Activated CD8-positive, alpha-beta T cell treated with anti-CD3 and anti-CD28 coated beads for 36 hours (primary cell): ENCODE measurements at regions not wholly inside any gene's neighbourhood (a gene's known extent, or its start where the extent isn't known, plus 50 kb on each side); places are given as distances from the start of the nearest gene placed in this dataset.

Source experiments
- ATAC-seq: fragments of 200-7000 bp; cut with Tn5 transposase; one replicate; pipeline ENCODE4 v1.10.0; 2021; ENCODE audit warnings: mild to moderate bottlenecking, moderate library complexity
- CTCF ChIA-PET: fragments of 350-600 bp; sonication (Branson Sonifier 250); formaldehyde crosslinking; loops from one replicate; lab custom pipeline; 2021; ENCODE audit warnings: antibody characterized with exemption; lab: Charles Lee
- POLR2A ChIA-PET: fragments of 350-600 bp; sonication (Branson Sonifier 250); formaldehyde crosslinking; loops from one replicate; lab custom pipeline; 2021; ENCODE audit warnings: antibody characterized with exemption; lab: Charles Lee
- DNase-seq: peaks from one replicate; pipeline ENCODE4 v3.0.0-alpha.2; 2020
- H3K27ac Mint-ChIP-seq: one replicate; pipeline ENCODE4 v1.8.0; 2021; ENCODE audit warnings: mild to moderate bottlenecking, mixed read lengths
- H3K27me3 Mint-ChIP-seq: one replicate; pipeline ENCODE4 v1.8.0; 2021; ENCODE audit warnings: mixed read lengths
- H3K36me3 Mint-ChIP-seq: one replicate; pipeline ENCODE4 v1.8.0; 2021; ENCODE audit warnings: low read depth, mixed read lengths
- H3K4me1 Mint-ChIP-seq: one replicate; pipeline ENCODE4 v1.8.0; 2021; ENCODE audit warnings: low read depth, mixed read lengths
- H3K4me3 Mint-ChIP-seq: one replicate; pipeline ENCODE4 v1.8.0; 2021; ENCODE audit warnings: mild to moderate bottlenecking, moderate library complexity, mixed read lengths
- H3K9me3 Mint-ChIP-seq: one replicate; pipeline ENCODE4 v1.8.0; 2021; ENCODE audit warnings: mixed read lengths
- intact Hi-C: fragments of 100-400 bp; cut with micrococcal nuclease; formaldehyde crosslinking; loops from one replicate; pipeline ENCODE4 v1.10.0; 2022
- TF ChIP-seq, protein P1 (sequence below): fragments of 200-600 bp; IDR thresholded peaks from one replicate; pipeline ENCODE4 v1.8.0; 2022; ENCODE audit warnings: antibody characterized with exemption, mild to moderate bottlenecking

DNA sequence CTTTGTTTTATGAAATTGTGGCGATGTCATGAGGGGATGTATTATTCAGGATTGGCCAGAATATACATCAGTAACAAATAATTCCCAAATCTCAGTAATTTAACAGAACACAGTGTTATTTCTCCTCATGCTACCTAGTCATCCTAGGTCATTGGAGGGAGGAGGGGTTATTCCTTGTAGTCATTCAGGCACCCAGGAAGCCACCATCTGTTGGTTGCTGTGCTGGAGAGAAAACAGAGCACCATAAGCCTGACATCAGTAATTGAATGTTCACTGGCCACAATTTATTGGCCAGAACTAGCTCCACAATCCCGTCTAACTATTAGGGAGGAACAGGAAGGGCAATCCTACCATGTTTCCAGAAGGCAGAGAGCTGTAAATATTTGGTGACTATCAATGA, 303.5 kb upstream of the CELF4 start:
- ChIA-PET POLR2A (no interaction called here), CTCF (no interaction called here)
- Mint-ChIP-seq H3K36me3 (no peaks in the 10 kb centered on the region), H3K27ac (no peak overlapping the region), H3K4me1 (no peaks in the 10 kb centered on the region), H3K27me3 (no peaks in the 10 kb centered on the region), H3K4me3 (no peak overlapping the region), H3K9me3 (no peaks in the 10 kb centered on the region)
- DNase-seq (no peak), ATAC-seq (no peak)
- TF ChIP-seq, protein P1, sequence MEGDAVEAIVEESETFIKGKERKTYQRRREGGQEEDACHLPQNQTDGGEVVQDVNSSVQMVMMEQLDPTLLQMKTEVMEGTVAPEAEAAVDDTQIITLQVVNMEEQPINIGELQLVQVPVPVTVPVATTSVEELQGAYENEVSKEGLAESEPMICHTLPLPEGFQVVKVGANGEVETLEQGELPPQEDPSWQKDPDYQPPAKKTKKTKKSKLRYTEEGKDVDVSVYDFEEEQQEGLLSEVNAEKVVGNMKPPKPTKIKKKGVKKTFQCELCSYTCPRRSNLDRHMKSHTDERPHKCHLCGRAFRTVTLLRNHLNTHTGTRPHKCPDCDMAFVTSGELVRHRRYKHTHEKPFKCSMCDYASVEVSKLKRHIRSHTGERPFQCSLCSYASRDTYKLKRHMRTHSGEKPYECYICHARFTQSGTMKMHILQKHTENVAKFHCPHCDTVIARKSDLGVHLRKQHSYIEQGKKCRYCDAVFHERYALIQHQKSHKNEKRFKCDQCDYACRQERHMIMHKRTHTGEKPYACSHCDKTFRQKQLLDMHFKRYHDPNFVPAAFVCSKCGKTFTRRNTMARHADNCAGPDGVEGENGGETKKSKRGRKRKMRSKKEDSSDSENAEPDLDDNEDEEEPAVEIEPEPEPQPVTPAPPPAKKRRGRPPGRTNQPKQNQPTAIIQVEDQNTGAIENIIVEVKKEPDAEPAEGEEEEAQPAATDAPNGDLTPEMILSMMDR, result no peak
- intact Hi-C loops, result no loop called here

DNA sequence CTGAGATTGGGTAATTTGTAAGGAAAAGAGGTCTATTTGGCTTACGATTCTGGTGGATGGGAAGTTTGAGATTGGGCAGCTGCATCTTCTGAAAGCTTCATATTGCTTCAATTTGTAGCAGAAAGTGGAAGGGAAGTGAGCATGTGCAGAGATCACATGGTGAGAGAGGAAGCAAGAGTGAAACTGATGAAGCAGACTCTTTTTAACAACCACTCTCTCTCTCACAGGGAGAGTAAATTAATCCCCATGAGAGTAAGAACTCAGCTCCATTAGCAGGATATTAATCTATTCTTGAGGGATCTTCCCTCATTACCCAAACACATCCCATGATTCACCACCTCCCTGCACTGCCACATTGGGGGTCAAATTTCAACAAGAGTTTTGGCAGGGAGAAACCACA, 298.5 kb upstream of the CELF4 start:
- H3K27me3 Mint-ChIP-seq, result peaks cover 3% of the 10 kb centered on the region
- no peak for ATAC-seq
- ChIA-PET POLR2A (no interaction called here), CTCF (no interaction called here)
- H3K4me1 Mint-ChIP-seq, result no peaks in the 10 kb centered on the region
- TF ChIP-seq, protein P1, result no peak
- H3K27ac Mint-ChIP-seq, result no peak overlapping the region
- H3K36me3 Mint-ChIP-seq, result no peaks in the 10 kb centered on the region
- no peaks in the 10 kb centered on the region for H3K9me3 Mint-ChIP-seq
- intact Hi-C loops, result no loop called here
- H3K4me3 Mint-ChIP-seq, result no peak overlapping the region
- DNase-seq, result no peak

DNA sequence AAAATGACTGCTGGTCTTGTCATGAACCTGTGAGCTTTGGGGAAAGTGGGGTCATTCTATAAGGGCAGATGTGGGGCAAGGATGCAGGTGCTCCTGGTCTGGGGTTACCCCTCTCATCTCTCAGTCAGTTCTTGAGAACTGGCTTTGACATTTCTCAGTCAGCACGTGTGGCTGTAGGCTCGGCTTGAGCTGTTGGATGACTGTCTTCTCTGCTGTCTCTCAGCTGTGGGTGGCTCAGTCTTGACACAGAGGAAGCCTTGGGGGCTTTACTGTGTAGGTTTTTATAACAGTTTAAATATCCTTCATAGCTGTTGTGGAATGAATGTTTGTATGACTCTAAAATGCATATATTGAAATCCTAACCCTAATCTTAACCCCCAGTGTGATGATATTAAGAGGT, 296.4 kb upstream of the CELF4 start:
- ATAC-seq (no peak), DNase-seq (no peak)
- CTCF ChIA-PET, result no interaction called here
- Mint-ChIP-seq H3K36me3 (no peaks in the 10 kb centered on the region), H3K4me1 (no peaks in the 10 kb centered on the region), H3K27me3 (peaks cover 3% of the 10 kb centered on the region), H3K27ac (no peak overlapping the region), H3K9me3 (no peaks in the 10 kb centered on the region), H3K4me3 (no peak overlapping the region)
- POLR2A ChIA-PET, result no interaction called here
- TF ChIP-seq, protein P1, result no peak
- intact Hi-C loops, result no loop called here

DNA sequence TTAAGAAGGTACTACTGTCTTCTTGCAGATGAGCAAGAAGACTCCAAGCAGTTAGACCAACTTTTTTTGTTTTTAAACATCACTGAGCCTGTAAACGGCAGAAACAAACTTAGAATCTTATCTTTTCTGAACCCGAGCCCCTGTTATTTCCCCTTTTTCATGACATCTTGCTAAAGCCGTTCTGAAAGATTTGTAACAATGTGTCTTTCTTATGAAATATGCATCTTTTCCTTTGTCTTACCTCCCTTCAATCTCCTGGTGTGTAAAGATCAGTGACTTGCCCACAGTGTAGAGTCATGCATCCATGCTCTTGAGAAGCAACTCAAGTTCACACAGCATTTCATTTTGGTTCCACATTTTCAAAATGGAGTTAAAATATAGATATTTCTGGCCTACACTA, 288.8 kb upstream of the CELF4 start:
- ChIA-PET CTCF (no interaction called here), POLR2A (no interaction called here)
- no peak overlapping the region for H3K27ac Mint-ChIP-seq
- no peaks in the 10 kb centered on the region for H3K27me3 Mint-ChIP-seq
- ATAC-seq (no peak), DNase-seq (no peak)
- H3K9me3 Mint-ChIP-seq, result peaks cover 4% of the 10 kb centered on the region
- no peaks in the 10 kb centered on the region for H3K4me1 Mint-ChIP-seq
- no peaks in the 10 kb centered on the region for H3K36me3 Mint-ChIP-seq
- H3K4me3 Mint-ChIP-seq, result no peak overlapping the region
- intact Hi-C loops, result no loop called here
- TF ChIP-seq, protein P1, result no peak

DNA sequence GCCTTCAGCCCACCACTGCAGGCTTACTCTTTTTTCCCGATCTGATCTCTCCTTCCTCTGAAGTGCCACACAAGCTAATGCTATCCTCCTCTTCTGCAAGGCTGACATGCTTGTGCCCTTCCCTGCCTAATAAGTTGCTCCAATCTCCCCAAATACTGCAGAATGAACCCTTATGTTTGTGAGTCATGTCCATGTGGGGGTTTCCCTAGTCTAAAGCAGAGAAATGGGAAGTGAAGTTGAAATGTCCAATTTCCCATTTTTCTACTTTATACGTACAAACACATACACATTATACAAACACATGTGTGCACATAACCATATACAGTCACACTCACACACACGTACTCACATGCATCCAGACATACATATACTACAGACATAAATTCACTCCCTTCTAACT, 288.1 kb upstream of the CELF4 start:
- TF ChIP-seq, protein P1, result no peak
- POLR2A ChIA-PET, result no interaction called here
- Mint-ChIP-seq H3K4me1 (no peaks in the 10 kb centered on the region), H3K27ac (no peak overlapping the region), H3K4me3 (no peak overlapping the region), H3K36me3 (no peaks in the 10 kb centered on the region), H3K27me3 (no peaks in the 10 kb centered on the region), H3K9me3 (peaks cover 4% of the 10 kb centered on the region)
- DNase-seq (no peak), ATAC-seq (no peak)
- CTCF ChIA-PET, result no interaction called here
- intact Hi-C loops, result no loop called here
